ENCODE measurements at regions not wholly inside any gene's neighbourhood (a gene's known extent, or its start where the extent isn't known, plus 50 kb on each side); places are given as distances from the start of the nearest gene placed in this dataset.

- in situ Hi-C loops (cut with MboI; ENCODE audit: low pct_unique_long_range_greater_than_20kb, low sequenced_read_pairs, unreplicated experiment): no loop called here
- TF ChIP-seq CTCF (IDR thresholded peaks at IDR 0.05; ENCODE audit: extremely low read depth, insufficient read depth, missing control alignments): no peak
These were observed 213.3 kb downstream of the CBLN4 start for GRCh38 chr20:55792049-55792448.

DNA sequence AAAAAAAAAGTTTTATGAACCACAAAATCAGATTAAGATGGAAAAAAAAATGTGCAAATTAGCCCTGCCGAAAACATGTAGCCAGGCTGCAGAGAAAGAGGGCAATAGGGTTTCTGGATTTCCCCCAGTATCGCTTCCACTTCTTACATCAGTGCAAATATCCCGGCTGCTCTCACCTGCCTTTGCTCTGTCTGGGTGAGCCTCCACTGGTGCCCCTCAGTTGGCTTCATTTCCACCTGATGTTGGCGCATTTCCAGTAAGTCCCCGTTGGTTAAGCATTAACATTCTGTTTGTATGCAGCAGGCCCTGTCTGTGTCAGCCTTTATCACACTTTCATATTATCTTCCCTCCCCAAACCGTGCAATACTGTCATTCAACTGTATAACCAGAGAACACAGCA lies 215.1 kb downstream of the CBLN4 start:
- no peak for DNase-seq (ENCODE audit: low spot score)
- in situ Hi-C loops (cut with MboI; ENCODE audit: low pct_unique_long_range_greater_than_20kb, low sequenced_read_pairs, unreplicated experiment): no loop called here
- no peak for TF ChIP-seq CTCF (IDR thresholded peaks at IDR 0.05; ENCODE audit: extremely low read depth, insufficient read depth, missing control alignments)

More at GRCh38 chr20:55792049-55792448, 213.3 kb downstream of the CBLN4 start:
- no peak for DNase-seq (ENCODE audit: low spot score)

GRCh38 chr20:55784036-55784435 lies 221.3 kb downstream of the CBLN4 start:
- no peak for TF ChIP-seq CTCF (IDR thresholded peaks at IDR 0.05; ENCODE audit: extremely low read depth, insufficient read depth, missing control alignments)
- in situ Hi-C loops (cut with MboI; ENCODE audit: low pct_unique_long_range_greater_than_20kb, low sequenced_read_pairs, unreplicated experiment): no loop called here
- DNase-seq (ENCODE audit: low spot score): no peak

DNA sequence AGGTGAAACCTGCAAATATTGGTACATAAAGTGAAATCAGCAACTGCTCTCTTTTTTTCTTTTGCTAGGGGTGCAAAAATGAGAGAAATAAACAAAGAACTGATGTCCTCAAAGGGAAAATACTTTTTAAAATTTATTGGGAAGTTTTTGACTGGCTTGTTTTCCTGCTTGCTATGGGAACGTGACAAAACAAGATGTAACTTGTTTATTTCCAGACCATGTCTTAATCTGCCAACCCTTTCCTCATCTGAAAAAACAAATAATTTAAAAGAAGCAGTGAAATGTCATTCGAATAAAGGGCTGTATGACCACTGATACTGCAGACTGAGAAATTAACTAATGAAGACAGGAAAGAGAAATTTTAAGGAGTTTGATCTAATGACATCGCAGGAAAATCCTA lies 221.9 kb downstream of the CBLN4 start:
- in situ Hi-C loops (cut with MboI; ENCODE audit: low pct_unique_long_range_greater_than_20kb, low sequenced_read_pairs, unreplicated experiment): no loop called here

GRCh38 chr20:55782912-55783253 lies 222.4 kb downstream of the CBLN4 start:
- no peak for DNase-seq (ENCODE audit: low spot score)
- no peak for TF ChIP-seq CTCF (IDR thresholded peaks at IDR 0.05; ENCODE audit: extremely low read depth, insufficient read depth, missing control alignments)
- in situ Hi-C loops (cut with MboI; ENCODE audit: low pct_unique_long_range_greater_than_20kb, low sequenced_read_pairs, unreplicated experiment): no loop called here

More for the DNA sequence above, 221.9 kb downstream of the CBLN4 start:
- TF ChIP-seq CTCF (IDR thresholded peaks at IDR 0.05; ENCODE audit: extremely low read depth, insufficient read depth, missing control alignments): no peak
- DNase-seq (ENCODE audit: low spot score): no peak

DNA sequence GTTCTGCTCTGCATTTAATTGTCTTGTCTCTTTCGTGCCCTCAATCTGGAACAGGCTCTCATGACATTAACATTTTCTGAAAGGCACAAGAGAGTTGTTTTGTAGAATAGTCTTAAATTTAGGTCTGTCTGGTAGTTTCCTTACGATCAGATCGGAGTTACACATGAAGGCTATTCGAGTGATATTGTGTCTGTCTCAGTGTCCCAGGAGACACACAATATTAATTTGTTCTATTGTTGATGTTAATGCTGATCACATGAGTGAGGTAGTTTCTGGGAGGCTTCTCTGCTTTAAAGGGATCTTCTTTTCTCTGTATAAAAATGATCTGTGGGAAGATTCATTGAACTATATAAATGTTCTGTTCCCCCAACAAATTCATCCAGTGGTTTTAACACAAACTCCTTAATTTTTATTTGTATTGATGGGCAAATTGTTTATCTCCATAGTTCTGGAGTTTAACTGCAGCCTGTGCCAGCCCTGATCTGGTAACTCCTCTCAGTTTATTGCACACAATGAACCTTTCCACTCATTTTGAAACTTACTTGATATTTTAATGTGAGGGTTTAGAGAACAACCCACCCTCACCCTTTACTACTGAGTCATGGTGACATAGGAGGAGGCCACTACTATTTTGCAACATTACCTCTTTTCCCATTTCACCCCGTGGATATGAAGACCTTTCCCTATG lies 223.0 kb downstream of the CBLN4 start:
- no peak for TF ChIP-seq CTCF (IDR thresholded peaks at IDR 0.05; ENCODE audit: extremely low read depth, insufficient read depth, missing control alignments)
- DNase-seq (ENCODE audit: low spot score): no peak
- in situ Hi-C loops (cut with MboI; ENCODE audit: low pct_unique_long_range_greater_than_20kb, low sequenced_read_pairs, unreplicated experiment): no loop called here

Measured in GM13977 (cell line).